Fibroblast of the aortic adventitia (primary cell): ENCODE measurements at regions not wholly inside any gene's neighbourhood (a gene's known extent, or its start where the extent isn't known, plus 50 kb on each side); places are given as distances from the start of the nearest gene placed in this dataset.
A peak's percentile ranks its signal among the peaks of the same experiment; 100 is the strongest.

Source experiments
- DNase-seq: peaks from one replicate; pipeline ENCODE4 v3.0.0-alpha.2; 2010; ENCODE audit warnings: low read depth
- H3K4me3 ChIP-seq: 2 replicates; pipeline ENCODE4 v1.5.1; 2011; ENCODE audit warnings: low read depth, mild to moderate bottlenecking, control low read depth, low read length, moderate library complexity
- CTCF ChIP-seq: IDR thresholded peaks from 2 replicates; pipeline ENCODE4 v1.5.1; 2011; ENCODE audit warnings: mild to moderate bottlenecking, low read length, control low read depth, inconsistent platforms; ENCODE audit not compliant: insufficient read depth

- TF ChIP-seq CTCF: no peak
- H3K4me3 ChIP-seq: no peak overlapping the region
- DNase-seq: peak; percentile 78
Measured at GRCh38 chr3:189458528-189458927, 172.7 kb upstream of the TP63 start.

GRCh38 chr3:189459231-189459630 lies 172.0 kb upstream of the TP63 start:
- no peak overlapping the region for H3K4me3 ChIP-seq
- no peak for DNase-seq
- no peak for TF ChIP-seq CTCF

- DNase-seq: no peak
- no peak overlapping the region for H3K4me3 ChIP-seq
- TF ChIP-seq CTCF: no peak
Measured at GRCh38 chr3:189460511-189460910, 170.7 kb upstream of the TP63 start.

GRCh38 chr3:189464799-189465198 lies 166.4 kb upstream of the TP63 start:
- no peak for TF ChIP-seq CTCF
- DNase-seq: no peak
- no peak overlapping the region for H3K4me3 ChIP-seq

- no peak overlapping the region for H3K4me3 ChIP-seq
- no peak for DNase-seq
- no peak for TF ChIP-seq CTCF
Measured at GRCh38 chr3:189466004-189466403, 165.2 kb upstream of the TP63 start.

GRCh38 chr3:189467451-189467850 lies 163.7 kb upstream of the TP63 start:
- no peak for DNase-seq
- TF ChIP-seq CTCF: no peak

GRCh38 chr3:189474944-189475343 lies 156.2 kb upstream of the TP63 start:
- no peak overlapping the region for H3K4me3 ChIP-seq
- TF ChIP-seq CTCF: no peak
- no peak for DNase-seq

More at GRCh38 chr3:189467451-189467850, 163.7 kb upstream of the TP63 start:
- no peak overlapping the region for H3K4me3 ChIP-seq
